ENCODE measurements at regions not wholly inside any gene's neighbourhood (a gene's known extent, or its start where the extent isn't known, plus 50 kb on each side); places are given as distances from the start of the nearest gene placed in this dataset.

- TF ChIP-seq, protein P1, sequence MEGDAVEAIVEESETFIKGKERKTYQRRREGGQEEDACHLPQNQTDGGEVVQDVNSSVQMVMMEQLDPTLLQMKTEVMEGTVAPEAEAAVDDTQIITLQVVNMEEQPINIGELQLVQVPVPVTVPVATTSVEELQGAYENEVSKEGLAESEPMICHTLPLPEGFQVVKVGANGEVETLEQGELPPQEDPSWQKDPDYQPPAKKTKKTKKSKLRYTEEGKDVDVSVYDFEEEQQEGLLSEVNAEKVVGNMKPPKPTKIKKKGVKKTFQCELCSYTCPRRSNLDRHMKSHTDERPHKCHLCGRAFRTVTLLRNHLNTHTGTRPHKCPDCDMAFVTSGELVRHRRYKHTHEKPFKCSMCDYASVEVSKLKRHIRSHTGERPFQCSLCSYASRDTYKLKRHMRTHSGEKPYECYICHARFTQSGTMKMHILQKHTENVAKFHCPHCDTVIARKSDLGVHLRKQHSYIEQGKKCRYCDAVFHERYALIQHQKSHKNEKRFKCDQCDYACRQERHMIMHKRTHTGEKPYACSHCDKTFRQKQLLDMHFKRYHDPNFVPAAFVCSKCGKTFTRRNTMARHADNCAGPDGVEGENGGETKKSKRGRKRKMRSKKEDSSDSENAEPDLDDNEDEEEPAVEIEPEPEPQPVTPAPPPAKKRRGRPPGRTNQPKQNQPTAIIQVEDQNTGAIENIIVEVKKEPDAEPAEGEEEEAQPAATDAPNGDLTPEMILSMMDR (IDR thresholded peaks at IDR 0.05): no peak
- no peak for TF ChIP-seq POLR2A (IDR thresholded peaks at IDR 0.05)
Measured at GRCh38 chr7:81583090-81583489, 186.8 kb downstream of the HGF start.
